ENCODE measurements at regions not wholly inside any gene's neighbourhood (a gene's known extent, or its start where the extent isn't known, plus 50 kb on each side); places are given as distances from the start of the nearest gene placed in this dataset.

DNA sequence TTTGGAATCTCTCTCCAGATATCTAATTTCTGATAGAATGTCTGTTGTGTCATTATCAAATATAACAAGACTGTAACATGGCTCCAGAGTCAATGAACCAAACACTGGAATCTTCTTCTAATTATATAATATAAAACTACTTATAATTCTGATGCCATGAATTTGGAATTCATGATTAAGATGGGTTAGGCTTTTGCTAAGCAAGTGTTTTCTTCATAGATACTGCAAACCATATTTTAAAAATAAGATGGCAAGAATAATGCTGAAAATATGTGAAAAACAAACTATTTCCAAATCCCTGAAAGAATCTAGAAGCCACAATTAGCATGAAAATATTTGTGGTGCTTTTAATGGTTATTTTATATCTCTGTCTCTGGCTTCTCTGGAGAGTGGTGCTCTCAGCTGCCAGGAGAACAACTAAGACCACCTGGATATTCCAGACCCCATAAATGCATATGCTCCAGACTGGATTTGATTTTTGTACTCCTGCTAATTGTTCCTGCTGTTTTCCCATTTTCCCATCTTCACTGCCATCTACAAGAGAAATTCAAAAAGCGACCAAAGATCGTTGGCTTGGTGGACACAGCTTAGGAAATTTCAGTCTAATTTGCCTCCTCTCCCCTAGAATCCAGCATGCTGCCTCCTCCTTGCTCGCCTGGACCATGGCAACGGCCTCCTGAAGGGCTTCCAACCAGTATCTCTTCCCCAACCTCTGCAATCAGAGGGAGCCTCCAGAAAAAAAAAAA is 418.9 kb downstream of the SETD4 start:
- TF ChIP-seq CTCF (conservative IDR thresholded peaks at IDR 0.05; ENCODE audit: low read length) (no peak), EZH2phosphoT487 (IDR thresholded peaks at IDR 0.05; ENCODE audit: borderline replicate concordance) (no peak)
